ENCODE measurements at regions not wholly inside any gene's neighbourhood (a gene's known extent, or its start where the extent isn't known, plus 50 kb on each side); places are given as distances from the start of the nearest gene placed in this dataset.
A peak's percentile ranks its signal among the peaks of the same experiment; 100 is the strongest.

GRCh38 chr13:91123456-91124127 lies 223.9 kb upstream of the MIR17HG start:
- WGBS, 2 donors: 34 to 36% methylated on average over 5 of the region's 5 CpGs

GRCh38 chr13:91126806-91127205 lies 220.7 kb upstream of the MIR17HG start:
- no peaks in the 10 kb centered on the region for H3K4me1 ChIP-seq
- DNase-seq (no peak), ATAC-seq (no peak)
- no peak overlapping the region for H3K27ac ChIP-seq
- WGBS, 2 donors: 73 to 75% methylated on average over 4 of the region's 4 CpGs
- no peaks in the 10 kb centered on the region for H3K9me3 ChIP-seq
- H3K36me3 ChIP-seq: no peaks in the 10 kb centered on the region
- no peak overlapping the region for H3K4me3 ChIP-seq
- no peaks in the 10 kb centered on the region for H3K27me3 ChIP-seq
- intact Hi-C loops (cut with DNase I): no loop called here
- TF ChIP-seq CTCF (IDR thresholded peaks at IDR 0.05): no peak

More at GRCh38 chr13:91123456-91124127, 223.9 kb upstream of the MIR17HG start:
- Histone ChIP-seq H3K27ac (no peak overlapping the region), H3K4me1 (no peaks in the 10 kb centered on the region), H3K27me3 (no peaks in the 10 kb centered on the region), H3K36me3 (no peaks in the 10 kb centered on the region), H3K4me3 (no peak overlapping the region), H3K9me3 (no peaks in the 10 kb centered on the region)
- intact Hi-C loops (cut with DNase I): no loop called here
- TF ChIP-seq CTCF (IDR thresholded peaks at IDR 0.05): no peak
- ATAC-seq (no peak), DNase-seq (no peak)

- H3K27me3 ChIP-seq: no peaks in the 10 kb centered on the region
- no peak for DNase-seq
- no peaks in the 10 kb centered on the region for H3K9me3 ChIP-seq
- no peak for TF ChIP-seq CTCF (IDR thresholded peaks at IDR 0.05)
- no peak overlapping the region for H3K27ac ChIP-seq
- intact Hi-C loops (cut with DNase I): no loop called here
- no peaks in the 10 kb centered on the region for H3K36me3 ChIP-seq
- ATAC-seq: no peak
- peaks cover 0 to 6% (median 0%) of the 10 kb centered on the region in 9 donors for H3K4me1 ChIP-seq
- H3K4me3 ChIP-seq: no peak overlapping the region
- 91 to 98% methylated on average over 1 of the region's 1 CpG for WGBS, 2 donors
Measured at GRCh38 chr13:91127995-91128394, 219.5 kb upstream of the MIR17HG start.

- TF ChIP-seq CTCF (IDR thresholded peaks at IDR 0.05): no peak
- WGBS, 2 donors: 83 to 88% methylated on average over 4 of the region's 4 CpGs
- Histone ChIP-seq H3K4me1 (peaks cover 0 to 11% (median 0%) of the 10 kb centered on the region in 9 donors), H3K36me3 (no peaks in the 10 kb centered on the region), H3K9me3 (no peaks in the 10 kb centered on the region), H3K4me3 (no peak overlapping the region), H3K27ac (no peak overlapping the region), H3K27me3 (no peaks in the 10 kb centered on the region)
- intact Hi-C loops (cut with DNase I): loop anchor here in 5 of 10 donors (2.0 to 10.0 kb wide), 4 partner anchors 50 to 590 kb away; no protein-coding TSS in a partner anchor
- DNase-seq: no peak
- peak in 1 of 8 donors; percentile 26 for ATAC-seq
Measured at GRCh38 chr13:91132381-91132780, 215.1 kb upstream of the MIR17HG start.

Measured in heart right ventricle (tissue), 16 donors.